OCI-LY7 (cell line): ENCODE measurements at regions not wholly inside any gene's neighbourhood (a gene's known extent, or its start where the extent isn't known, plus 50 kb on each side); places are given as distances from the start of the nearest gene placed in this dataset.

ENCODE experiments used
- BruUV-seq: library from RNA; stranded (reverse); fragments of 400-500 nt; replicated peaks from 2 replicates; lab custom pipeline; 2021; lab: Mats Ljungman, UMichigan
- CTCF ChIA-PET: fragments of 300-600 bp; sonication (Branson Sonifier 250); formaldehyde crosslinking; loops from one replicate; lab custom pipeline; 2022; ENCODE audit warnings: antibody characterized with exemption; ENCODE audit not compliant: unreplicated experiment; lab: Charles Lee
- POLR2A ChIA-PET: fragments of 300-600 bp; sonication (Branson Sonifier 250); formaldehyde crosslinking; loops from one replicate; lab custom pipeline; 2022; ENCODE audit warnings: antibody characterized with exemption; lab: Charles Lee
- DNase-seq: peaks from one replicate; pipeline ENCODE4 v3.0.0-alpha.2; 2015; ENCODE audit warnings: low spot score
- H2AFZ ChIP-seq: fragments of 200-600 bp; sonication (generic), shearing (Covaris generic); 2 replicates; pipeline ENCODE4 v1.6.1; 2014; ENCODE audit warnings: mild to moderate bottlenecking, antibody characterized with exemption, low read length, moderate library complexity
- H3K27ac ChIP-seq: fragments of 200-600 bp; sonication (generic); 2 replicates; pipeline ENCODE4 v1.5.1; 2014; ENCODE audit warnings: mixed run types, low read depth, mild to moderate bottlenecking, moderate library complexity, low read length, inconsistent platforms; ENCODE audit not compliant: poor library complexity, severe bottlenecking
- H3K36me3 ChIP-seq: fragments of 200-600 bp; sonication (generic); 2 replicates; pipeline ENCODE4 v1.6.1; 2014; ENCODE audit warnings: mild to moderate bottlenecking, antibody characterized with exemption, low read length, moderate library complexity, mixed read lengths; ENCODE audit not compliant: insufficient read depth
- H3K4me1 ChIP-seq: fragments of 200-600 bp; sonication (generic); 2 replicates; pipeline ENCODE4 v1.5.1; 2014; ENCODE audit warnings: mild to moderate bottlenecking, low read length; ENCODE audit not compliant: insufficient read depth, poor library complexity, severe bottlenecking
- H3K4me2 ChIP-seq: fragments of 200-600 bp; sonication (generic); 2 replicates; pipeline ENCODE4 v1.6.1; 2014; ENCODE audit warnings: mild to moderate bottlenecking, low read length
- H3K4me3 ChIP-seq: fragments of 200-600 bp; sonication (generic); 2 replicates; pipeline ENCODE4 v1.5.1; 2014; ENCODE audit warnings: mild to moderate bottlenecking, low read depth, low read length; ENCODE audit not compliant: poor library complexity, severe bottlenecking
- H3K79me2 ChIP-seq: fragments of 200-600 bp; sonication (generic); 2 replicates; pipeline ENCODE4 v1.6.1; 2016; ENCODE audit warnings: low read depth, mild to moderate bottlenecking, low read length, moderate library complexity, mixed read lengths; ENCODE audit not compliant: insufficient read depth
- H3K9me2 ChIP-seq: fragments of 200-600 bp; sonication (generic); 2 replicates; pipeline ENCODE4 v1.6.1; 2016; ENCODE audit warnings: mild to moderate bottlenecking, low read length, mixed read lengths; ENCODE audit not compliant: insufficient read depth
- H3K9me3 ChIP-seq: fragments of 200-600 bp; sonication (generic); 2 replicates; pipeline ENCODE4 v1.6.1; 2014; ENCODE audit warnings: mild to moderate bottlenecking, mixed run types, low read length, mixed read lengths
- H4K20me1 ChIP-seq: fragments of 200-600 bp; sonication (generic); 2 replicates; pipeline ENCODE4 v1.6.1; 2014; ENCODE audit warnings: mild to moderate bottlenecking, antibody characterized with exemption, low read length, moderate library complexity, mixed read lengths; ENCODE audit not compliant: insufficient read depth
- CTCF ChIP-seq: fragments of 200-600 bp; sonication (generic); conservative IDR thresholded peaks from 2 replicates; pipeline ENCODE4 v1.5.1; 2014; ENCODE audit warnings: mild to moderate bottlenecking, antibody characterized with exemption, low read length, moderate library complexity, mixed read lengths
- EZH2phosphoT487 ChIP-seq: fragments of 200-600 bp; sonication (generic); IDR thresholded peaks from 2 replicates; pipeline ENCODE4 v1.6.1; 2018; ENCODE audit warnings: low read depth, borderline replicate concordance, mild to moderate bottlenecking, mixed run types, antibody characterized with exemption, low read length, moderate library complexity, mixed read lengths
- intact Hi-C: fragments of 100-400 bp; cut with micrococcal nuclease; formaldehyde crosslinking; loops from one replicate; pipeline ENCODE4 v1.10.0; 2022; ENCODE audit not compliant: unreplicated experiment

DNA sequence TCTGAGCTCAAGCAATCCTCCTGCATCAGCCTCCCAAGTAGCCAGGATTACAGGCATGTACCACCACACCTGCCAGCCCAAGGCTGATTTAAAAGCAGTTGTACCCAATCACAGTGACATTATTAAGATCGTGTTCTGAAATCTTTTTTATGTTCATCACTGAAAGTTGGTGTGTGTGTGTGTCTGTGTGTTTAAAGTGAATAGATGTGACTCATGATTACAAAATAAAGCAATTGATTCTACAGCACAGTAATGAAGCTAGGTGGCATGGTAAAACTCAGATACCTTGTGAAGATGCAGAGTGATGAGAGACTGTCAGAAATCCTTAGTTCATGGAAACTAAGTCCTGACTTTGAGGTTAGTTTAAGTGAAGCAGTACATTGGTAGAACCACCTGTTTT, 74.2 kb upstream of the ATP2B1 start:
- DNase-seq: no peak
- Histone ChIP-seq H3K4me2 (no peak overlapping the region), H3K9me2 (no peaks in the 10 kb centered on the region), H3K4me1 (no peaks in the 10 kb centered on the region), H2AFZ (no peak overlapping the region), H3K36me3 (peaks cover 3% of the 10 kb centered on the region; the same call in 1 of the 2 replicates), H3K79me2 (no peaks in the 10 kb centered on the region), H3K9me3 (peaks cover 24% of the 10 kb centered on the region; the same call in 1 of the 2 replicates), H3K27ac (no peak overlapping the region), H4K20me1 (no peaks in the 10 kb centered on the region), H3K4me3 (no peak overlapping the region)
- BruUV-seq: no TSS peak
- intact Hi-C loops: no loop called here
- TF ChIP-seq CTCF (no peak), EZH2phosphoT487 (no peak)
- POLR2A ChIA-PET: interaction anchor here (0.8 to 2.1 kb wide), 7 partner anchors 10 to 274 kb away, joined by 3 to 10 read pairs (median 4); no protein-coding TSS in a partner anchor
- CTCF ChIA-PET: no interaction called here

DNA sequence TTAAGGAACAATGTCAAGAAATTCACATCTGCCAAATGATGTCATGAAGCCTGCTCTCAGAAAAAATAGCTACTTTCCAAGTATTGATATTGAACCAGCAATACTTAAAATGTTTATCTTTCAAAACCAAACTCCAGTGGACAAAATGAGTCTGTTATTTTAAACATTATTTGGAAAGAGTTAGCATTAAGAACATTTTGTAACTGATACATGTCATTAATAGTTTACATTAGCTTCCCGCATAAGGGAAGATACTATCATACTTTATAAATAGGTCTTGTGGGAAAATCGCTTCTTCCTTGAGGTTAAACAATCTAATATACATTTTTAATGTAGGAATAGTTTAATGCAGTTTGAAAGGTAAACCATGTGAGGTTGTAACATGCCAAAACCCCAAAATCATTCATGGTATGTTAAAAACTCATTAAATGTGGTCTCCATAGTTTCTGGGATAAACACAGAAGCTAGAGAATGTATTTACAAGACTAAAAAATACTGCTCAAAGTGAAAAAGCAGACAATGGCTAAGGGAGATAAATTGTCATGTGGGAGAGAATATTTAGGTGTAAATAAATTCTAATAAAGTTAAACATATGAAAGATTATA, 73.4 kb upstream of the ATP2B1 start:
- Histone ChIP-seq H3K27ac (no peak overlapping the region), H2AFZ (no peak overlapping the region), H3K9me3 (peaks cover 24% of the 10 kb centered on the region; the same call in 1 of the 2 replicates), H3K36me3 (peaks cover 3% of the 10 kb centered on the region; the same call in 1 of the 2 replicates), H4K20me1 (no peaks in the 10 kb centered on the region), H3K9me2 (no peaks in the 10 kb centered on the region), H3K4me2 (no peak overlapping the region), H3K4me1 (no peaks in the 10 kb centered on the region), H3K79me2 (no peaks in the 10 kb centered on the region), H3K4me3 (no peak overlapping the region)
- DNase-seq: no peak
- BruUV-seq: no TSS peak
- POLR2A ChIA-PET: interaction anchor here (0.7 to 2.1 kb wide), 8 partner anchors 11 to 275 kb away, joined by 3 to 10 read pairs (median 4); no protein-coding TSS in a partner anchor
- intact Hi-C loops: no loop called here
- TF ChIP-seq EZH2phosphoT487 (no peak), CTCF (no peak)
- CTCF ChIA-PET: interaction anchor here (1.1 kb wide), 1 partner anchor 15 kb away, joined by 3 read pairs; no protein-coding TSS in a partner anchor

DNA sequence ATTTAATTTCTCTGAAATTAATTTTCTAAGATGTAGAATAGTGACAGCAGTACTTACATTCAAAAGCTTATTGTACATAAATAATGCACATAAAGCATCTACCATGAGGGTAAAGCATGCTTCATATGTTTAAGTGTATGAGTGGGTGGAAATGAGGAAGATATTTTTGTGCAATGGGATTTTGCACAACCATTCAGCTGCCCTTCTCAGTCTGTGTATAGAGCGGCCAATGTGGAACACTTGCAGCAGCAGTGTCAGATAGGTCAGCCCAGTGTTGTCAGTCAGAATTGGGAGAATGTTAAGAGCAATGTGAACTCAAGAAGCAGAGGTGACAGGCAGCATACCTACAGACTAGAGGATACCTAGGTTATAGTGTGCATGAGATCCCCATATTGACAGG, 72.5 kb upstream of the ATP2B1 start:
- H3K27ac ChIP-seq: no peak overlapping the region
- H3K79me2 ChIP-seq: no peaks in the 10 kb centered on the region
- POLR2A ChIA-PET: interaction anchor here (1.1 to 2.1 kb wide), 2 partner anchors 36 to 64 kb away, joined by 3 to 10 read pairs; no protein-coding TSS in a partner anchor
- DNase-seq: no peak
- no peaks in the 10 kb centered on the region for H3K4me1 ChIP-seq
- TF ChIP-seq EZH2phosphoT487 (no peak), CTCF (no peak)
- H3K9me2 ChIP-seq: no peaks in the 10 kb centered on the region
- no peak overlapping the region for H3K4me2 ChIP-seq
- CTCF ChIA-PET: interaction anchor here (1.1 kb wide), 1 partner anchor 14 kb away, joined by 3 read pairs; no protein-coding TSS in a partner anchor
- peaks cover 3% of the 10 kb centered on the region; the same call in 1 of the 2 replicates for H3K36me3 ChIP-seq
- H2AFZ ChIP-seq: no peak overlapping the region
- H3K9me3 ChIP-seq: peaks cover 16% of the 10 kb centered on the region; the same call in 1 of the 2 replicates
- BruUV-seq: no TSS peak
- no peak overlapping the region for H3K4me3 ChIP-seq
- H4K20me1 ChIP-seq: no peaks in the 10 kb centered on the region
- intact Hi-C loops: no loop called here
